Mesenchymal stem cell (in vitro differentiated cells and primary cell): ENCODE measurements at regions not wholly inside any gene's neighbourhood (a gene's known extent, or its start where the extent isn't known, plus 50 kb on each side); places are given as distances from the start of the nearest gene placed in this dataset.

Experiments
- DNase-seq: peaks from one replicate; pipeline ENCODE4 v3.0.0-alpha.2; 2013
- H2AFZ ChIP-seq: one replicate; pipeline ENCODE4 v1.6.1; 2013; ENCODE audit warnings: low read depth, mild to moderate bottlenecking, control low read depth, inconsistent platforms, low read length, moderate library complexity
- H2AK5ac ChIP-seq: 2 replicates; pipeline ENCODE4 v1.6.1; 2013; ENCODE audit warnings: low read length, moderate library complexity, mild to moderate bottlenecking, inconsistent platforms; ENCODE audit not compliant: severe bottlenecking
- H2BK120ac ChIP-seq: one replicate; pipeline ENCODE4 v1.6.1; 2013; ENCODE audit warnings: low read depth, mild to moderate bottlenecking, inconsistent platforms, low read length, moderate library complexity
- H2BK12ac ChIP-seq, 2 experiments: one replicate each; pipeline ENCODE4 v1.6.1; 2013; ENCODE audit warnings: inconsistent platforms in 2 of 2, low read length in 2 of 2, mild to moderate bottlenecking in 2 of 2, moderate library complexity in 2 of 2, control low read depth in 1 of 2
- H2BK15ac ChIP-seq: one replicate; pipeline ENCODE4 v1.6.1; 2013; ENCODE audit warnings: mild to moderate bottlenecking, low read depth, inconsistent platforms; ENCODE audit not compliant: poor library complexity, severe bottlenecking
- H2BK5ac ChIP-seq: 2 replicates; pipeline ENCODE4 v1.6.1; 2013; ENCODE audit warnings: low read depth, mild to moderate bottlenecking, low read length, control low read depth, inconsistent platforms; ENCODE audit not compliant: poor library complexity, severe bottlenecking
- H3K14ac ChIP-seq, 2 experiments: one replicate each; pipeline ENCODE4 v1.6.1; 2013; ENCODE audit warnings: inconsistent platforms in 2 of 2, low read length in 2 of 2, control low read depth in 1 of 2, mild to moderate bottlenecking in 1 of 2, moderate library complexity in 1 of 2
- H3K18ac ChIP-seq, 2 experiments: one replicate each; pipeline ENCODE4 v1.6.1; 2013; ENCODE audit warnings: inconsistent platforms in 2 of 2, low read length in 2 of 2, control low read depth in 1 of 2, low read depth in 1 of 2, mild to moderate bottlenecking in 1 of 2
- H3K23ac ChIP-seq, 2 experiments: one replicate each; pipeline ENCODE4 v1.6.1; 2013; ENCODE audit warnings: inconsistent platforms in 2 of 2, low read length in 2 of 2, mild to moderate bottlenecking in 2 of 2, moderate library complexity in 2 of 2, control low read depth in 1 of 2
- H3K27ac ChIP-seq: 2 replicates; pipeline ENCODE4 v1.5.1; 2013; ENCODE audit warnings: mild to moderate bottlenecking, moderate library complexity, low read length, control low read depth, inconsistent platforms; ENCODE audit not compliant: poor library complexity, severe bottlenecking
- H3K27me3 ChIP-seq, 2 experiments: 2 replicates each; pipeline versions ENCODE4 v1.6.1 to v1.7.0; 2013; ENCODE audit warnings: low read length in 2 of 2, mild to moderate bottlenecking in 2 of 2, moderate library complexity in 2 of 2, control low read depth in 1 of 2, inconsistent platforms in 1 of 2; ENCODE audit not compliant: control insufficient read depth in 1 of 2, insufficient read depth in 1 of 2
- H3K36me3 ChIP-seq, 2 experiments: 2 replicates each; pipeline versions ENCODE4 v1.6.1 to v1.7.0; 2013; ENCODE audit warnings: low read length in 2 of 2, control low read depth in 1 of 2, inconsistent platforms in 1 of 2, low read depth in 1 of 2, mild to moderate bottlenecking in 1 of 2; ENCODE audit not compliant: insufficient read depth in 2 of 2, control insufficient read depth in 1 of 2
- H3K4ac ChIP-seq, 2 experiments: one replicate each; pipeline ENCODE4 v1.6.1; 2013; ENCODE audit warnings: inconsistent platforms in 2 of 2, low read length in 2 of 2, mild to moderate bottlenecking in 2 of 2, moderate library complexity in 2 of 2, control low read depth in 1 of 2, low read depth in 1 of 2
- H3K4me1 ChIP-seq: 2 replicates; pipeline ENCODE4 v1.6.1; 2013; ENCODE audit warnings: low read depth, low read length, control low read depth; ENCODE audit not compliant: control insufficient read depth, insufficient read depth
- H3K4me2 ChIP-seq: 2 replicates; pipeline ENCODE4 v1.6.1; 2013; ENCODE audit warnings: low read length, mild to moderate bottlenecking, inconsistent platforms; ENCODE audit not compliant: poor library complexity, severe bottlenecking
- H3K4me3 ChIP-seq, 2 experiments: 2 replicates each; pipeline versions ENCODE4 v1.5.1 to v1.7.0; 2013; ENCODE audit warnings: low read length in 2 of 2, mild to moderate bottlenecking in 2 of 2, control low read depth in 1 of 2, low read depth in 1 of 2; ENCODE audit not compliant: insufficient read depth in 1 of 2
- H3K79me1 ChIP-seq: replicated peaks from 2 replicates; pipeline ENCODE4 v1.6.1; 2013; ENCODE audit warnings: mild to moderate bottlenecking, control low read depth, low read length, inconsistent platforms; ENCODE audit not compliant: poor library complexity, severe bottlenecking
- H3K9ac ChIP-seq: 2 replicates; pipeline ENCODE4 v1.7.0; 2013; ENCODE audit warnings: mild to moderate bottlenecking, low read length, moderate library complexity
- H3K9me3 ChIP-seq: 2 replicates; pipeline ENCODE4 v1.7.0; 2013; ENCODE audit warnings: mild to moderate bottlenecking, low read length; ENCODE audit not compliant: control insufficient read depth
- H4K8ac ChIP-seq: one replicate; pipeline ENCODE4 v1.6.1; 2013; ENCODE audit warnings: inconsistent platforms, mild to moderate bottlenecking, low read length, moderate library complexity
- H4K91ac ChIP-seq: one replicate; pipeline ENCODE4 v1.6.1; 2013; ENCODE audit warnings: mild to moderate bottlenecking, low read length, inconsistent platforms
- WGBS: methylation state at CpG from one replicate; pipeline ENCODE4 v1.1.7; 2013; ENCODE audit warnings: mixed read lengths; 5-methylcytosine and 5-hydroxymethylcytosine counted together

DNA sequence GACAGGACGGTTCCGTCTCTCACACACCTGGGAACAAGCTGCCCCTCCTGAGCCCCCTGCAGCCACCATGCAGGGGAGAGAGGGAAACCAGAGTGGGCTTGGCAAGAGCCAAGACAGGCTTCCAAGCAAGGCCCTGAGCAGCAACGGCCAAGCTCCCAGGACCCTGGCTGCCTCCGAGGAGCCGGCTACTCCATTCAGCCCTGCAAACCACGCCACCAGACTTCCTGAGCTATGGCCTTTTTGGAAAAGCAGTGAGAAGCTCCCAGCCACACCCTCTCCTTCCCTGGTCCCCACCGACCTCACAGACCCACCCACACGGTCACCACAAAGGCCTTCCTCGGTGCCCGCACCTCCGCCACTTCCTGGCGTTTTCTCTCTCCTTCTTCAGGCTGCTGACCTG is 479.0 kb downstream of the BRD1 start:
- no peaks in the 10 kb centered on the region for H3K79me1 ChIP-seq
- H2BK120ac ChIP-seq, result no peak overlapping the region
- no peak overlapping the region for H2BK15ac ChIP-seq
- no peak overlapping the region for H2BK5ac ChIP-seq
- no peak overlapping the region for H2AFZ ChIP-seq
- no peak overlapping the region for H3K4me3 ChIP-seq
- no peak for DNase-seq
- no peak overlapping the region for H4K91ac ChIP-seq
- H3K27me3 ChIP-seq, result no peaks in the 10 kb centered on the region
- H3K4me2 ChIP-seq, result no peak overlapping the region
- no peak overlapping the region for H4K8ac ChIP-seq
- H2AK5ac ChIP-seq, result no peak overlapping the region
- H2BK12ac ChIP-seq, result no peak overlapping the region
- no peak overlapping the region for H3K18ac ChIP-seq
- no peak overlapping the region for H3K14ac ChIP-seq
- H3K4me1 ChIP-seq, result peaks cover 1% of the 10 kb centered on the region
- H3K9me3 ChIP-seq, result no peaks in the 10 kb centered on the region
- H3K36me3 ChIP-seq, result no peaks in the 10 kb centered on the region
- WGBS, result 89% methylated on average over 12 of the region's 12 CpGs
- no peak overlapping the region for H3K4ac ChIP-seq
- no peak overlapping the region for H3K23ac ChIP-seq
- H3K9ac ChIP-seq, result no peak overlapping the region
- H3K27ac ChIP-seq, result no peak overlapping the region

DNA sequence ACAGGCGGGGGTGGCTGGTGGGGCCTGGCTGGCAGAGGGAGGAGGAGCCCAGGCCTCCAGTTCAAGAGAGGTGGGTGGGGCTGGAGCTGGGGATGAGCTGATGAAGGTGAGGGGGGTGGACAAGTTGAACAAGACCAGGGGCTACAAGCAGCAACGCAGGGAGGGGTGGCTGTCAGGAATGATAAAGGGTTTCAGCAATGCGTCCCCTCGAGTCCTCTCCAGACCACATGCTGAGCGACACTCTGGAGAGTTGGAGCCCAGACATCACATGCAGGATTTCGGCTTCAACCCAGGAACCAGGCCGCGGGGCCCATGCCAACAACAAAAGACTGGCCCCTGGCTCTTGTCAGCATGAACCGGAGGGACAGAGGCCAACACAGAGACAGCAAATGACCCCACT is 480.3 kb downstream of the BRD1 start:
- no peak overlapping the region for H3K23ac ChIP-seq
- H2AK5ac ChIP-seq, result no peak overlapping the region
- no peaks in the 10 kb centered on the region for H3K27me3 ChIP-seq
- DNase-seq, result no peak
- H3K4me1 ChIP-seq, result peaks cover 1% of the 10 kb centered on the region
- H3K14ac ChIP-seq, result no peak overlapping the region
- H3K4ac ChIP-seq, result no peak overlapping the region
- H3K9ac ChIP-seq, result no peak overlapping the region
- H3K9me3 ChIP-seq, result no peaks in the 10 kb centered on the region
- no peak overlapping the region for H4K8ac ChIP-seq
- H2AFZ ChIP-seq, result no peak overlapping the region
- no peak overlapping the region for H3K4me3 ChIP-seq
- H3K79me1 ChIP-seq, result no peaks in the 10 kb centered on the region
- no peak overlapping the region for H3K18ac ChIP-seq
- H2BK12ac ChIP-seq, result no peak overlapping the region
- no peak overlapping the region for H2BK15ac ChIP-seq
- H3K27ac ChIP-seq, result no peak overlapping the region
- H2BK120ac ChIP-seq, result no peak overlapping the region
- H4K91ac ChIP-seq, result no peak overlapping the region
- WGBS, result 71% methylated on average over 9 of the region's 9 CpGs
- no peak overlapping the region for H2BK5ac ChIP-seq
- no peaks in the 10 kb centered on the region for H3K36me3 ChIP-seq
- H3K4me2 ChIP-seq, result no peak overlapping the region

DNA sequence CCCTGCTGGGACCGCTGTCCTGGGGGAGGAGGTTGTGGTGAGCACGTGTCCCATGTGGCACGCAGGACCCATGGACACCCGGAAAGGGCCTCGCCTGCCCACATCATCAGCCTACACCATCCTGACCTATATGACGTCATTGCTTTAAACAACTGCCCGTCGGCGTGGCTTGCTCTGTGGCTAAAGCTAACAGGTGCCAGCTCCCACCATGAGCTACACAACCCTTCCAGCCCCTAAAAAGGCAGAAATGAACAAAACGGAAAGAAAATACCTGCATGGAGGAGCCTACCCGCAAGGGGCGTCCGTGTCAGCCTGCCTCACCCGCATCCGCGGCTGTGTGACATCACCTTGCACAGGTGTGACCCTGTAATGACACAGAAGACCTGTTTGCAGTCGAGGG is 481.8 kb downstream of the BRD1 start:
- Histone ChIP-seq H2AFZ (no peak overlapping the region), H3K14ac (no peak overlapping the region), H3K4me2 (no peak overlapping the region), H3K27me3 (no peaks in the 10 kb centered on the region), H4K8ac (no peak overlapping the region), H3K36me3 (no peaks in the 10 kb centered on the region), H2AK5ac (no peak overlapping the region), H2BK15ac (no peak overlapping the region), H2BK5ac (no peak overlapping the region), H3K9me3 (no peaks in the 10 kb centered on the region), H3K4me3 (no peak overlapping the region), H4K91ac (no peak overlapping the region), H3K79me1 (no peaks in the 10 kb centered on the region), H3K18ac (no peak overlapping the region), H3K4me1 (peaks cover 1% of the 10 kb centered on the region), H3K4ac (no peak overlapping the region), H2BK120ac (no peak overlapping the region), H3K23ac (no peak overlapping the region), H3K9ac (no peak overlapping the region), H3K27ac (no peak overlapping the region), H2BK12ac (no peak overlapping the region)
- WGBS, result 87% methylated on average over 17 of the region's 17 CpGs
- no peak for DNase-seq

DNA sequence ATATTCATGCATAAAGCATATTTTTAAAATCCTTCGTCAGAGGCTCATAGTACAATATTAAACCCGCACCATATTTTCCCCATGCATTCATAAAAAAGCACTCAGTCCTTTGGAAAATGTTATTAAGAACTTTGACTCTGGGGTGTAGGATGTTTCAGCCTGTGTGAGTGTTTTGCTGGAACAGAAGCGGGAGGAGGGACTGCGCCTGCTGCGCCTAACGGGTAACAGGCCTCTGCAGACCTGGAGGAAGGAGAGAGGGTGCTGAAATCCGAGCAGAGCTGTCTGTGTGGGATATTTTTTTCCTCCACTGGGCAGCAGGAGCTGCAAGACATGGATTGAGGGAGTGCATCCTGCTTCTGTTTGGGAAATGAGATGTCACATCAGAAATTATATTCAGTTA is 483.0 kb downstream of the BRD1 start:
- WGBS, result 77% methylated on average over 4 of the region's 7 CpGs
- Histone ChIP-seq H3K27me3 (no peaks in the 10 kb centered on the region), H3K14ac (no peak overlapping the region), H2AFZ (no peak overlapping the region), H3K18ac (no peak overlapping the region), H3K9ac (no peak overlapping the region), H4K8ac (no peak overlapping the region), H3K4me3 (no peak overlapping the region), H3K4me2 (no peak overlapping the region), H2BK12ac (no peak overlapping the region), H3K79me1 (no peaks in the 10 kb centered on the region), H3K23ac (no peak overlapping the region), H2AK5ac (no peak overlapping the region), H3K27ac (no peak overlapping the region), H3K9me3 (no peaks in the 10 kb centered on the region), H2BK120ac (no peak overlapping the region), H2BK5ac (no peak overlapping the region), H3K4me1 (peaks cover 1% of the 10 kb centered on the region), H3K4ac (no peak overlapping the region), H4K91ac (no peak overlapping the region), H2BK15ac (no peak overlapping the region), H3K36me3 (no peaks in the 10 kb centered on the region)
- no peak for DNase-seq
